Upper lobe of left lung (tissue), 4 donors: ENCODE measurements at regions not wholly inside any gene's neighbourhood (a gene's known extent, or its start where the extent isn't known, plus 50 kb on each side); places are given as distances from the start of the nearest gene placed in this dataset.

Experiments used
- POLR2A ChIP-seq, 4 donors: fragments of 450-650 bp; IDR thresholded peaks; one replicate each; pipeline ENCODE4 v1.5.1; 2016 to 2017; ENCODE audit warnings: antibody characterized with exemption in 4 of 4, mild to moderate bottlenecking in 2 of 4
- TF ChIP-seq, protein P1 (sequence below), 6 experiments: fragments of 450-650 bp in 4 of 6; fragments of 200-600 bp in 2 of 6; sonication (generic) in 2 of 6; IDR thresholded peaks; one replicate each; pipeline ENCODE4 v1.5.1; 2016 to 2019; ENCODE audit warnings: antibody characterized with exemption in 6 of 6

DNA sequence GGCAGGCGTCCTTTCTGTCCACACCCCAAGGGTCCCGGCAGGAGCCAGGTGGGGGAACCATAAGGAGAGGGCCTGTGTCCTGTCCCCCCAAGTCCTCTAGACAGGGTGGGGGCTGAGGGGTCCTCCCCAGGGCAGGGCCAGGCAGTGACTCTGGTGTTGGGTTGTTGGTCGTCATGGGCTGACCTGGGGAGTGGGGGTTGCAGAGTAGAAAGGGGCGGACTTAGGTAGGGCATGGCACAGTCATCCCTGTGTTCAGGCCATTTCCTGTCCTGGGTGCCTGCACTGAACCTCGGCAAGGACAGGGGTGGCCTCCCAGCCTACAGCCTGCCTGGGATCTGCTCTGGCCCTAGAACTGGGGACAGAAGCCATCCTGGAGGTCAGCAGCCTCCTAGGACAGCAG is 356.2 kb downstream of the TMEM121 start:
- TF ChIP-seq, protein P1, sequence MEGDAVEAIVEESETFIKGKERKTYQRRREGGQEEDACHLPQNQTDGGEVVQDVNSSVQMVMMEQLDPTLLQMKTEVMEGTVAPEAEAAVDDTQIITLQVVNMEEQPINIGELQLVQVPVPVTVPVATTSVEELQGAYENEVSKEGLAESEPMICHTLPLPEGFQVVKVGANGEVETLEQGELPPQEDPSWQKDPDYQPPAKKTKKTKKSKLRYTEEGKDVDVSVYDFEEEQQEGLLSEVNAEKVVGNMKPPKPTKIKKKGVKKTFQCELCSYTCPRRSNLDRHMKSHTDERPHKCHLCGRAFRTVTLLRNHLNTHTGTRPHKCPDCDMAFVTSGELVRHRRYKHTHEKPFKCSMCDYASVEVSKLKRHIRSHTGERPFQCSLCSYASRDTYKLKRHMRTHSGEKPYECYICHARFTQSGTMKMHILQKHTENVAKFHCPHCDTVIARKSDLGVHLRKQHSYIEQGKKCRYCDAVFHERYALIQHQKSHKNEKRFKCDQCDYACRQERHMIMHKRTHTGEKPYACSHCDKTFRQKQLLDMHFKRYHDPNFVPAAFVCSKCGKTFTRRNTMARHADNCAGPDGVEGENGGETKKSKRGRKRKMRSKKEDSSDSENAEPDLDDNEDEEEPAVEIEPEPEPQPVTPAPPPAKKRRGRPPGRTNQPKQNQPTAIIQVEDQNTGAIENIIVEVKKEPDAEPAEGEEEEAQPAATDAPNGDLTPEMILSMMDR (IDR thresholded peaks at IDR 0.05): no peak
- TF ChIP-seq POLR2A (IDR thresholded peaks at IDR 0.05): no peak
